GM18526 (cell line): ENCODE measurements at regions not wholly inside any gene's neighbourhood (a gene's known extent, or its start where the extent isn't known, plus 50 kb on each side); places are given as distances from the start of the nearest gene placed in this dataset.

Experiments
- POLR2A ChIP-seq: IDR thresholded peaks from 3 replicates; pipeline ENCODE4 v1.6.1; 2011; ENCODE audit not compliant: insufficient read length; ENCODE audit errors: extremely low read depth

DNA sequence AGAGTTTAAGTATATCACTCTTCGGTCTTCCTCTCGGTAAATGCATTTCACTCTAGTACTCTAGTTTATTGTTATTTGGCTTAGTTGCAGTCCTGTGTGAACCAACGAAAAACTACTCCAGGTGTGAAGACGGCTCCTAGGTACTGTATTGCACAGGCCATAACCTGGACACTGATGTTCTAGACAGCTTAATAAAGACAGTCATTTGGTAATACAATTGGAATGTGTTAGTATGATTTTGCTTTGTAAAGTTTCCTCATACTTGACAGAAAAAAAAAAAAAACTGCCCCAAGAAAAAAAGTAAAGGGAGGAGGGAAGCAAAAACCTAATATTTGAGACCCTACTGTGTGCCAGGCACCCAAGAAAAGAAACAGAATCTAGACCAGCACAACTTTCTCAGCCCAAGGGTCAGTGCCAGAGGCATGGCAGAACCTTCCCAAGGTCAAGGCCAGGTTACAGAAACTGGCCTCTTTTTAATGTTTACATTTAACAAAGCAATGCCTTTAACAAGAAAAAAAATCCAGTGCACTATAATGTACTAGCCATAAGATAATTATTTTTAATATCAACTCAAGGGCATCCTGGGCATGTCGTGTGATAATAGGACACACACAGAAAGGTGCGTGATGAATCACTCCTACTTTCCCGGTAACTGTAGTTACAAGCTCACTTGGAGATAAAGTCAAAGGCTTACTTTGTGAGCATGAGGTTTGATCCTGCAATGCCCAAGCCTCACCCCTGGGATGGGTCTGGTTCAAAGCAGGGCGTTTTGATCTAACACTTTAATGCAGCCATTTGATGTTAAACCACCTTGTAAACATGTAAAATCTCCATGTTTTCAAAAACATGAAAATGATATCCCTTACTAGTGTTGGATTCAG, 110.6 kb downstream of the BMP4 start:
- TF ChIP-seq POLR2A, result no peak

DNA sequence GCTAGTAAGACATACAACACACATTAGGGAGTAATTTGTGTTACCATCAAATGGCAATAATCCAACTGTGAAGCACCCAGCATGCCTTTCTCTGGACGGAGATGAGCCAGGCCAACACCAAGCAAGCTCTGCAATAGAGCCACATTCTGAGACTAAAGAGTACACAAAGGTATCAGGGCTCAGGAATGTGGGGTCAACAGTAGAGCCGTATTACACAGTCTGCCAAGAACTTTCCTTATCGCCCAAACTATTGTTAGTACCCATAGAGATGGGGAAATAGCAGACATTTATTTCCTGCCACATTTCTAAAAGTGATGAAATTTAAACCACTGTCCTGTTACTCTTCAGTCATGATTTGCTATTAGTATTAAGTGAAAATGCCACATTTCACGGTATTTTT, 113.7 kb downstream of the BMP4 start:
- no peak for TF ChIP-seq POLR2A

DNA sequence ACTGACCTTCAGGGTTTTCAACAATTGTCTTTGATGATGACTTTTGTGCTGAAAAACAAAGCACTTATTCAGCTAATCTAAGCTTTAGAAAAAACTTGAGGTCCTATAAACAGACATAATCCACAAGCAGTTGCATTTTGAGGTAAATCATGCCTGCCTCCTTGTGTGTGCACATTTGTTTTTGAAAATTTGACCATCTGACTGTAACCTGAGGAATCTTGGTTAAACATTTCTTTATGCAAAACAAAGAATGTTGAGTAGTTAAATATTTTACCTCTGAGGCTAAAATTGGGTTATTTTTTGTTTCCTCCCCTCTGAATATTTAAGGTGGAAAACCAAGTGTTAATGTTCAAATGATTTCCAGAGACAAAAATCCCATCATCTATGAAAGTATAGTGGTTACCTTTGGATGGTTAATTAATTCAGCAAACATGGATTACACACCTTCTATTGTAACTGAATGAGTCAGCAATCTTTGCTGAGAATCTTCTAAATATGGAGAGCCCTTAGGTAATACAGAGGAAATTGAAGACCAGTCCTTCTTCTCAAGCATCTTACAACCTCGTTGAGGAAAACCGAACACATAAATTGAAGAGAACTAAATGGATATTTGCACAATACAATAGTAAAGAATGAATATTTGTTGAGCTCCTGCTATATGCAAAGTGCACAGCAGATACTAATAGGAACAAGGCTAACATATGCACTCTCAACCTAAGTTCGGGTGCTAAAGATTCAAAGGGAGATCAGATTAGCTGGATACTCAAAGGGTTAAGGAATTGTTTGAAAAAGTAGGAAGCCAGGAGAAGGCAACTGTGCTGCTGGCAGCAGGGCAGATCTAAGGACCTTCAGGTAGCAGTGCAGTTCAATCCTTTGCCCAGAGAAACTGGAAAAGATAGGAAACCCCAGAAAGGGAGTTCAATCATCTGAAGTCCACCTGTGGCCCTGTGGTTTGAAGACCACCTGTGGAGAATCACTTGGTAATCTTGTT, 115.2 kb downstream of the BMP4 start:
- TF ChIP-seq POLR2A, result no peak

DNA sequence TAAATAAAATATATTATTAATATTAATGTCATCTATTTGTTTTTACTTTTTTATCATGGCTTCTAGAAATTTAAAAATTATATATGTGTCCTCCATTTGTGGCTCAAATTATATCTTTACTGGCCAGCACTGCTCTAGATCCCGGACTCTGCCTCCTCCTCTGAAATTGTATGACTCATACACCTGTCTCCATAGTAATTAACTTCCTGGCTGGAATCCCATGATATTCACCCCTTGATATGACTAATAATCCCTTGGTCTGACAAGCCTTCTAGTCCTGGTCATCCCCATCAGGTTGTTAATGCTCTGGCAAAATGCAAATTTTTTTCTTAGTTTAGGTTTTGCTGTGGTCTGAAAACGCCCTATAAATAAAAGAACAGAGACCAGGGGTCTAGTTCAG, 116.2 kb downstream of the BMP4 start:
- TF ChIP-seq POLR2A, result no peak

DNA sequence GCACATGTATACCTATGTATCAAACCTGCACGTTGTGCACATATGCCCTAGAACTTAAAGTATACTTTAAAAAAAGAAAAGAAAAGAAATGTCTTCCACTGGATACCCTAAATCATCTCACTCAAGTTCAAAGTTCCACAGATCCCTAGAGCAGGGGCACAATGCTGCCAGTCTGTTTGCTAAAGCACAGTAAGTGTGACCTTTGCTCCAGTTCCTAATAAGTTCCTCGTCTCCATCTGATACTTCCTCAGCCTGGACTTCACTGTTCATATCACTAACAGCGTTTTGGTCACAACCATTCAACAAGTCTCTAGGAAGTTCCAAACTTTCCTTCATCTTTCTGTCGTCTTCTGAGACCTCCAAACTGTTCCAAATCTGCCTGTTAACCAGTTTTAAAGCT, 118.3 kb downstream of the BMP4 start:
- no peak for TF ChIP-seq POLR2A

DNA sequence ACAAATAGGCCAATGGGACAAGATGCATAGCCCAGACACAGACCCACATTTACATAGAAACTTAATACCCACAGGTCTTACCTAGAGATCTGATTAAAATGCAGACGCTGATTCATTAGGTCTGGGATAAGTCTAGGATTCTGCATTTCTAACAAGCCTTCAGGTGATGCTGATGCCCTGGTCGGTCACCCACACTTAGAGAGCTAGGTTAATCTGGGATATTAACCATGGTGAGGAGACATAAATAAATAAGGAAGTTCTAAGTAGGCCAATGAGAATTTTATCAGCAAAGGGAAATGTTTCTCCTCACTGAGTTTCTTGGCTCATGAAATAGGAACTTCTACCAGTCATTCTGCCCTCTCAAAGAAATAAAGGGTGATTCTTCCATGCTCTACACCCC, 120.1 kb downstream of the BMP4 start:
- no peak for TF ChIP-seq POLR2A

DNA sequence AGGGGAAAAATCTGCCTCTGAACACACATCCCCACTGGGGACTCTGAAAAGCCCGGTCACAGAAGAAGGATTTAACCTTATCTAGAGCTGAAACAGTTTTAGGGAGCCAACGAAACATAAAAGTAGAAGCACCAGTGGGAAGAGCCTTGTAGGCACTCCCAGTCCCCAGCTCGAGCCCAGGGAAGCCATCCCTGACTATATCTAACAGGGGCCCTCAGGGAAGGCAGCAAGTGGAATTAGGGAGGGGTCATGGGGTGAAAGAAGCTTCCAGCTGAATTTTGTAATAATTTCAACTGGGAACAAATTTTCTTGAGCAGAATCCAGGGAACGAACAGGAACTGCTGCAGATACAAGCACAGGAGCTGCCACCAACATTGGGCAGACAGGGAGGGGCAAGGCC, 127.8 kb downstream of the BMP4 start:
- no peak for TF ChIP-seq POLR2A

DNA sequence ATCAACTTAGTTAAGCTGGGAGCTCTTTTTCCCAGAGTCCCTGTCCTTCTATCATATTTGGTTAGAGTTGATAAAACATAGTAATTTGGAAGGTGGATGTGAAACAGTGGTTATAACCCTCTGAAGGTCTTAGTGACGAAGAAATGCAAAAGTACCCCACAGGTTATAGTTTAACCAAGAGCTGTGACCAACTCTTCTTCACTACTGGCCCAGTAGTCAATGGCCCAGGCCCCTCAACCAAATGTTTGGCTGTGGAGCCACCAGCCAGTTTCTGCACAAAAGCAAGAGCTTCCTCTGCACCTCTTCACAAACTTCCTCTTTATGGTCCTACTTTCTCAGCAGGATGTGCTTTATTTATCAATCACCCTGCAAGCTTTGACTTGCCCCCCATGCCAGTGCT, 132.6 kb downstream of the BMP4 start:
- no peak for TF ChIP-seq POLR2A

DNA sequence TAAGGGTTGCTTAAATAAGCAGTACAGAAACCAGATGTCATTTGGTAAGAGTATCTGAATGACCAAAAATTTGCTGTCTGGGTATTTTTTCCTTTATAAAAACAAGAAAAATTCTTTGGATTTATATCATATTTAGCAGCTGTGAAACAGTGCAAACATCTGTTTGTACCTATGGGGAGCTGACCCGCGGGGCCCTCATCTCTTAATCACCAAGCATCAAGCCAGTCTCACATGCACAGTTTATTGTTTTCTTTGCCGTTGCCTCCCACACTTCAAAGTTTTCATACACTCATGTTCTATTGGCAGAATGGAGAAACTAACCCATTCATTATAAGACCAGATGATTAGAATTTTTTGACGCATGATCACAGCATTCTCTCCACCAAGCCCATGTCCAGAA, 142.2 kb downstream of the BMP4 start:
- TF ChIP-seq POLR2A, result no peak

DNA sequence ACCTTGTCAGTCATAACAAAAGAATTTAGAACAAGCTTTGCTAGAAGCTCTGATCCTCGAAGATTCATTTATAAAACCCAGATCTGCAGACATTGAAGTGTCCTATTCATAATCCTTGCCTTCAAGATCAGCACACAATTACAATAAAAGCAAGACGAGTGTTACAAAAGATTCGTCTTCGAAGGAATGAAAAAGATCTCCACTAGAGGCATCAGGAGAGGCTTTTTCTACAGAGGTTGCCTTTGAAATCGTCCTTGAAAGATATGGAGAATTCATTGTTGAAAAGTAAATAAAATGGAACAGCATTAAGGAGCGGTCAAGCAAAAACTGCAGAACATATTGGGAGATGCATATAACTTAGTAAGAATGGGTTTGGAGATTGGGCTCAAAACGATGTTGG, 146.4 kb downstream of the BMP4 start:
- no peak for TF ChIP-seq POLR2A

DNA sequence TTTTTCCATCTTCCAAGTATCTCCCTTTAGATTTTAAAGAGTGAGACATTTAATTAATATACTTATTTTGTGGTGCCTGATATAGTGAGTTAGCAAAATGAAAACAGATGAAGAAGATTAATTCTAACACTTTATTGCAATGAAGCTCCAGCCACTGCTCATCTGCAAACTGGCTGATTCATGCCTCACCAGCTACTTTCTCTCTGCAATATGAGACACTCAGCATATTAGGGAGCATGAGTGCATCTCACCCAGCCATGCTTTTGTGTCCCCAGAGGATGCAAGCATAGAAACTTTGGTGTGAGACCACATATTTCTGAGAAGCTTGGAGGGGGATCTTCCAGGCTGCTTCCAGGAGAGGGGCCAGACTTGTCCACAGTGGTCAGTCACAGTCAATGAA, 148.6 kb downstream of the BMP4 start:
- TF ChIP-seq POLR2A, result no peak

DNA sequence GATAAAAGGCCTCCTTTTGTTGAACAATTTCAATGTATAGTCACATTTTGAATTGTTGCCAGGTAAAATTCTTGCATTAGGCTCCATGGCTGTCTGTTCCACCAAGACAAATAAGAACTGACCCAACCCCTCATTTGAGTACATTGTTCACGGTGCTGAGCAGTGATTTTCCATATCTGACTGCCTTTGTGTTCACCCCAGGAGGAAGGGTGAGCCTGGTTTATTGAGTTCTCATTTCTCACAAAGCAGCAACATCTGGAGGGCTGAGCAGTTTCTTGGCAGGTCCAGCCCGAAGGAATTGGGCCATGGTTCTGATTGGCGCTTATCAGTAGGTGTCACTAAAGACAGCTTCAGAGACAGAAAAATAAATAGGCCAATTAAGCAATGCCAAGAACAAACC, 149.1 kb downstream of the BMP4 start:
- no peak for TF ChIP-seq POLR2A

DNA sequence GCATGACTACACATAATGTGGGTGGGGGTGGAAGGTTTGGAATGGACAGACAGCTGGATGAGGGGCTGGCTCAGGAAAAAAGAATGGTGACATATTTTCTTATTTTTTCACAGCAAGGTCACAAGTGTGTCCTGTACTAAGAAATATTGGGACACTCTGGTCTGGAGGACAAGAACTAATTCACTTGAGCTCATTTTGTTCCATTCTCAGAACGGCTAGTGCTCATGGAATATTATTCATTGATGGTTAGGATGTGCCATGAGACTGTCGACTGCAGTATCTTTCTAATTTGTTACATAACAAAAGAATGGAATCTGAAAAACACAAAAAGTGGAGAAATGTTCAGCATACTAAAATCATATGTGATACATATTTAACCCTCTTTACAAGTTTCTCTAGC, 149.5 kb downstream of the BMP4 start:
- no peak for TF ChIP-seq POLR2A

DNA sequence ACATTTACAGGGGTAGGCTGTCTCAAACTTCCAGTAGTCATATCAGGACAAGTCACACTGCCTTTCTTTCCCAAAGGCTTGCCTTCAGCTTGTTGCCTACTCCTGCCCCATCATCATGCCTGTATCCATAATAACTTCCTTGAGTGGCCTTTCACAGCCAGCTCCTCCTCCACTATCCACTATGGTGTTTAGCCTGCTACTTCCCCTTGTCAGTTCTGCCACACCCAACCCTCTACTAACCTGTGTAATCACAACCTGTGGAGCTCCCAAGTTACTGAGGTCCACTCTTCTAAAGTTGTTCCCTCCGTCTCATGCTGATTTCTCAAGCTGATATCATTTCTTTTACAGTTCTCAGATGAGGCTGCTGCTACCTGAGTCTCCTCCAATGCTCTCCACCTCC, 159.9 kb downstream of the BMP4 start:
- no peak for TF ChIP-seq POLR2A

DNA sequence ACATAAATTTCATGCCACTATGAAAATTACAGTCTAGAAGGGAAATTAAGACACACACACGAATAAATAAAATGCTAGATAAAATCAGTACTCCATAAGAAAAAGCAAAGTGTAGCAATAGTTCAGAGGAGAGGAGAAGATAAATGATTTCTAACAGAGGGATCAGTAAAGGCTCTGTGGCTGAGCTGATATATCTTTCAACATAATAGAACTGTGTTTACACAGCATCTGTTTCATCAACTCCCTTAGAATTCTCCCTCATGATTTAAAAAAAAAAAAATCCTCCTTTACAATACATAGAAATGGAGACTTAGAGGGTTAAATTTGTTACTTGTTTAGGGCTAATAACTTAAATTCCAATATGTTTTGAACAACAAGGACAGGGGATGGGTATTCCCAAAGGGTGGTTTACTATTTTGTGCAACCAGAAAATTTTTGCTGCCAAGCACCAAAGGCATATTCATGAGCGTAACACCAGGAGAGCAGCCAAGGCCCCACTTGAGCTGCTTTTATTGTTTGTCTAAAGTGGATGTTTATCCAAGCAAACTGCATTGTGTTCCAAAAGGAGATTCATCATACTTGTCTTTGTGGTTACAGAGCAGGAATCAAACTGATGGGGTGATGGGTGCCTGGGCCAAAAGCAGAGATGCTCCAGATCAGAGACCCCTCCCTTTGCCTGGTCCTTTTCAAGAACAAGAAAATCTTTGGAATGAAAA, 162.7 kb downstream of the BMP4 start:
- no peak for TF ChIP-seq POLR2A
